Left colon (tissue), 2 donors: ENCODE measurements at regions not wholly inside any gene's neighbourhood (a gene's known extent, or its start where the extent isn't known, plus 50 kb on each side); places are given as distances from the start of the nearest gene placed in this dataset.
"Not testable (repeated sequence)": the region's sequence is repeated elsewhere in the genome, so short reads cannot be mapped to it uniquely, and the experiment has no call there.

Experiments
- ATAC-seq: fragments of 200-7000 bp; cut with Tn5 transposase; one replicate; pipeline ENCODE4 v1.9.1; 2020; ENCODE audit warnings: mild to moderate bottlenecking, moderate library complexity
- DNase-seq, 2 donors: peaks; one replicate each; pipeline ENCODE4 v3.0.0-alpha.2; 2020
- intact Hi-C, 2 donors: fragments of 100-400 bp; cut with DNase I in 1 of 2; cut with micrococcal nuclease in 1 of 2; formaldehyde crosslinking; loops; one replicate each; pipeline versions ENCODE4 v1.11.2 to v1.14.0; 2022; cut with DNase I, micrococcal nuclease
- donor health status: DM: no; HTN: no; CAD: no.
- donor health status: DM: yes; HTN: yes; CAD: no.

DNA sequence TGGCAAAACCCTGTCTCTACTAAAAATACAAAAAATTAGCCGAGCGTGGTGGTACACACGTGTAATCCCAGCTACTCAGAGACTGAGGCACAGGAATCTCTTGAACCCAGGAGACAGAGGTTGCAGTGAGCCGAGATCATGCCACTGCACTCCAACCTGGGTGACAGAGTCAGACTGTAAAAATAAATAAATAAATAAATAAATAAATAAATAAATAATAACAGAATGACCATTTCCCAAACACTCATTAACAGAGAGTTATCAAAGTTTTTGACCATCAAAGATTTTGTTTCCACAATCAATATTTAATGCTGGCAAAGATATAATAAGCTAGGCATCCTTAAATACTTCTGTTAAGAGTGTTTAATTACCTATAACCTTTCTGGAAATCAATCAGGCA, 299.4 kb downstream of the KCTD12 start:
- intact Hi-C loops, result no loop called here
- no peak for DNase-seq
- ATAC-seq, result no peak

- intact Hi-C loops, result no loop called here
- ATAC-seq (no peak), DNase-seq (no peak)
Measured at GRCh38 chr13:76579701-76580100, 306.5 kb downstream of the KCTD12 start.

DNA sequence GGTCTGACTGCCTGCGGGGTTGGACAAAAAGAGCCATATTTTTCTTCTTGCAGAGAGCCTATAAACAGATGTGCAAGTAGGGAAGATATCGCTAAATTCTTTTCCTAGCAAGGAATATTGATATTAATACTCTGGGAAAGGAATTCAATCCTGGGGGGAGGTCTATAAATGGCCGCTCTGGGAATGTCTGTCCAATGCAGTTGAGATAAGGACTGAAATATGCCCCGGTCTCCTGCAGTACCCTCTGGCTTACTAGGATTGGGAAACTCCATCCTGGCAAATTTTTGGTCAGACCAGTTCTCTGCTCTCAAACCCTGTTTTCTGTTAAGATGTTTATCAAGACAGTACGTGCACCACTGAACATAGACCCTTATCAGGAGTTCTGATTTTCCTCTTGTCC, 310.6 kb downstream of the KCTD12 start:
- not testable (repeated sequence) for ATAC-seq, DNase-seq

GRCh38 chr13:76570510-76570971, 315.7 kb downstream of the KCTD12 start:
- ATAC-seq (no peak), DNase-seq (no peak)
- intact Hi-C loops, result no loop called here

More for the DNA sequence above, 310.6 kb downstream of the KCTD12 start:
- intact Hi-C loops, result not testable (repeated sequence)

GRCh38 chr13:76556627-76557026, 329.6 kb downstream of the KCTD12 start:
- DNase-seq, result no peak
- intact Hi-C loops, result no loop called here
- ATAC-seq, result no peak

GRCh38 chr13:76552807-76553206, 333.4 kb downstream of the KCTD12 start:
- DNase-seq (no peak), ATAC-seq (no peak)
- intact Hi-C loops, result no loop called here

GRCh38 chr13:76552041-76552772, 334.0 kb downstream of the KCTD12 start:
- intact Hi-C loops, result no loop called here
- ATAC-seq, result no peak
- no peak for DNase-seq

GRCh38 chr13:76542176-76542575, 344.0 kb downstream of the KCTD12 start:
- intact Hi-C loops, result no loop called here
- no peak for ATAC-seq
- DNase-seq, result no peak

GRCh38 chr13:76538004-76538403, 348.2 kb downstream of the KCTD12 start:
- no peak for ATAC-seq
- no peak for DNase-seq
- intact Hi-C loops, result no loop called here

DNA sequence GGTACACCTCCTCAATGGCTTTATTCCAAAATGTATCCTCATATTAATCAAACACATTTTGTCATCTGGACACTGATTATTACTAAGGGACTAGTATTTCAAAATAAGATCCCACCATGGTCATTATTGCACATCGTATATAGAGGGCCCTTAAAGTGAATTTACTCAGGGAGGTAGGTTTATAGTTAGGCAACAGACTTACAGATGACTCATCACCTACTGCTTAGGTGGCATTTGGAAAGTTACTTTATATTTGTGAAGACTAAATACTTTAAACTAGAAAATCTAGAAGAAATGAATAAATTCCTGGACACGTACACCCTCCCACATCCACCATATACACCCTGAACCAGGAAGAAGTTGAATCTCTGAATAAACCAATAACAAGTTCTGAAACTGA, 353.0 kb downstream of the KCTD12 start:
- ATAC-seq, result no peak
- DNase-seq, result no peak
- intact Hi-C loops, result no loop called here

DNA sequence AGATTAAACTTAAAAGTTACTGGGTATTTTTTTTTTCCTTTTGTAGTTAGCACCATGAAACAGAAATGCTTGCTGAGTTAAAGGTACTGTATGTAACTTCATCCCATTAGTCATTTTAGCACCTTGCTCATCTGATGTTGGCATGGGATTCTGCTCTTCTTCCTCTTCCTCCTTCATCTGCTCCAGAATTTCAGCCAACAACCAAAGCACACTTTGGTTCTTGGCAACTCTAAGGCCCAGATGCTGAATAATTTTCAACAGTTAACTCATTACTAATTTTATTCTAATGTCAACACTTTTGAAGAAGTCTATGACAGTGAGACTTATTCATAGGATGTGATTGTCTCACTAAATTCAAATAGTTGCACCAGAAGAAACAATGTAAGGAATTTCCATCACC, 359.2 kb downstream of the KCTD12 start:
- ATAC-seq (no peak), DNase-seq (no peak)
- intact Hi-C loops, result no loop called here

DNA sequence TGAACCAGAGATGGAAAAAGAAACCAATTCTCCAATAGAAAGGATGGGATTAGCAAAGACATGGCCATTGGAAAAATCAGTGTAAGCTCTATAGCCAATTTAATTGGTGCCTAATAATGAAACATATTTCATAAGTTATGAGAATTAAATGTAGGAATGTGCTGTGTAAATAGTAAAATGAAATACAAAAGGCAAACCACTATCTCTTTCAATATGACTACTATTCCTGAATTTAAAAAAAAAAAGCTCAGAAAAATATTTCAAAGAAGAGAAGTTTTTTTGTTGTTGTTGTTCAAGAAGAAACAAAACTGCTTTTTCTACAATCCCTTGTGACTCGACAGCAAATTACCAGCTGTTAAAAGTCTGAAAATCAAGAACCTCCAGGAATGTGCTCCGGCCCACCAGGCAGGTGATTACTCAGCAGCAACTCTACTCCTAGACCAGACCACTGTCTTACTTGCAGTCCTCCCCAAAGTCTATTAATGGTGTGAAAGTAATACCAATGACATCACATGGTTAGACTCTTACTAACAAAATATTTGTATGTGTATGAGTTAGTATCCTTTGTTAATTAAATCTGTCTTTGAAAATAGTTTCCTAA, 362.4 kb downstream of the KCTD12 start:
- no peak for ATAC-seq

DNA sequence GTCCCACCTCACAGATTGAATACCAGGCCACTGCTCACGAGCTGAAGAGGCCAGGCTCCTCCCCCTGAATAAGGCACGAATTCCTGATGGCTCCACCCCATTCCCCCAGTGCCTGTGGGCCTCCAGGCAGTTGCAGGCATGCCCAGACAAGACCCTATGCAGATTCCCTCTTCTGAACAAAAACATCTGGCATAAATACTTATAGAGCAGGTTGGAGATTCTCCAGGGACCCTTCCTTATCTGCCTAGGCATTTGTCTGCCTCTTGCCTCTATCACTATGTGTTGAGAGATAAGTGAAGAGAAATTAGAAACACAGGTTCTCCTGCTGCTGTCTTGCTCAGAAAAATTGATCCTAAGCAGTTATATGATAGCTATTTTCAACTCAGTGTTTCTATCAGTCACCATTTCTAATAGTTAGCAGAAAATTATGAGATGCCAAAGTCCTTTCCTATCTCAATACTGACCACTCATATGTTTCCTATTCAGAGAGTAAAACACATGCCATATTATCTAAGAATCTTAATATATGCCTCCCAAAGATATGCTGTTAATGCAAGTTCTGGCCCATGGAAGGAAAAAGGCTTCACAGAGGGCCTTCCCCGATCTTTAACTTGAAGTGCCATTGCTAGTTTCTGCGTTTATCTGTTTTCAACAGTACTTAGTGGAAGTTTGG, 364.0 kb downstream of the KCTD12 start:
- ATAC-seq (no peak), DNase-seq (no peak)
- intact Hi-C loops, result no loop called here

More for the DNA sequence above, 362.4 kb downstream of the KCTD12 start:
- no peak for DNase-seq
- intact Hi-C loops, result no loop called here

- intact Hi-C loops, result no loop called here
- DNase-seq (no peak), ATAC-seq (no peak)
Measured at GRCh38 chr13:76519685-76520084, 366.5 kb downstream of the KCTD12 start.

GRCh38 chr13:76516586-76516985, 369.6 kb downstream of the KCTD12 start:
- ATAC-seq (no peak), DNase-seq (no peak)
- intact Hi-C loops, result no loop called here

- intact Hi-C loops, result no loop called here
- ATAC-seq (no peak), DNase-seq (no peak)
Measured at GRCh38 chr13:76516013-76516412, 370.2 kb downstream of the KCTD12 start.

GRCh38 chr13:76512721-76513145, 373.5 kb downstream of the KCTD12 start:
- ATAC-seq, result no peak
- intact Hi-C loops, result no loop called here
- DNase-seq, result no peak

DNA sequence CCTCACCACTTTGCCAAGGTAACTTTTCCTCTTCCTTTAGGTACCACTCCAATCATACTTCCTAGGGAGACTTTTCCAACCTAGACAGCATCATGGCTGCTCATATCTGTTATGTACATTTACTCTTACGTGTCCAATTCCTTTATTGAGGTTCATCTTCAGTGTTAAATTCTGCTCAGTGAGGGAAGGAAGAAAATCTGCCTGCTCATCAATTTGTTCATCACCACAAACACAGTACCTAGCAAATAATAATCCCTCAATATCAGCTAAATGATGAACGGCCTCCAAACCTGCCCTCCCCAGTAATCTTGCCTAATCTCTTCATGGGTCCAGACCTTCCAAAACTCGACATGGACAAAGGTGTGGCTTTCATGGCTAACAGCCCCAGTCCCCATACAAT, 380.8 kb downstream of the KCTD12 start:
- intact Hi-C loops, result no loop called here
- DNase-seq, result no peak
- no peak for ATAC-seq

DNA sequence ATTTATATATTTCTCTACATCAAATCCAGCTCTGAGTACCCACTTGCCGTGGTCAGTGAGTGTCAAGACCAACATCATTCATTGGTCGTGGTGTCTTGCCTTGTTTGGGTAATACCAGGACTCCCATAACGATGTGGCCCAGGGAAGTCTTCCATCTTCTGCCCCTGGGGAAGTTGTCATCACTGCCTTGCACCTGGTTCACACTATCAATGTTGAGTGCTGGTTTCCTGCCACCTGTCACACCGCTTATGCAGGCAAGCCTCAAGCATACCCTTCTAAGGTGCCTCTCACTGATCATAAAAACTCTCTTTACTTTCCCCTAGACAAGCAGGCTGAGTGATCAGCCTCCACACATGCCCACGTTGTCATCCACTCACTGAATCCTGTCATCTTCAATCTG, 382.4 kb downstream of the KCTD12 start:
- intact Hi-C loops, result no loop called here
- DNase-seq, result no peak
- ATAC-seq, result no peak

DNA sequence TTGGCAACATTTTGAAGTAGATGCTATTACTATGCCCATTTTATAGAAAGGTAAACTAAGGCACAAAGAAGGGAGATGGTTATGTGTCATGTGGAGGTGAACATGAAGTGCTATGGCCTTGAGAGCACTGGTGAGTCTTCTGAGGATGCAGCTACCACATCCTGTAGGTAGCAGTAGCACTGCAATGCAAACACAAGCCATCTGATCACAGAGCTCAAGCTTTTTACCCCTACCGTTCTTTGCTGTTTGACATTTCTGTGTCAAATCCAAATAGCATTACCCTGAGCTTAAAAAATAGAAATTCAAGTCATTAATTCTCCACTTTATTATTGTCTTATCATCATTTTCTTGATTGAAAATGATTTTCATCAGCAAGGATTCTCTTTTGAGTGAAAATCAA, 382.9 kb downstream of the KCTD12 start:
- intact Hi-C loops, result no loop called here
- DNase-seq (no peak), ATAC-seq (no peak)
